Fibroblast of lung (primary cell): ENCODE measurements at regions not wholly inside any gene's neighbourhood (a gene's known extent, or its start where the extent isn't known, plus 50 kb on each side); places are given as distances from the start of the nearest gene placed in this dataset.

Experiments
- DNase-seq, 2 donors: peaks; one replicate each; pipeline versions ENCODE4 v3.0.0 to v3.0.0-alpha.2; 2010; ENCODE audit warnings: low read depth in 2 of 2
- H2AFZ ChIP-seq: 2 replicates; pipeline ENCODE4 v1.5.1; 2012; ENCODE audit warnings: low read length, control low read depth, inconsistent platforms
- H3K27ac ChIP-seq: 2 replicates; pipeline ENCODE4 v1.5.1; 2011; ENCODE audit warnings: low read length, control low read depth; ENCODE audit not compliant: insufficient read depth
- H3K27me3 ChIP-seq: 2 replicates; pipeline ENCODE4 v1.5.1; 2011; ENCODE audit warnings: mild to moderate bottlenecking, low read length; ENCODE audit not compliant: control insufficient read depth, insufficient read depth
- H3K36me3 ChIP-seq: 2 replicates; pipeline ENCODE4 v1.5.1; 2011; ENCODE audit warnings: low read length; ENCODE audit not compliant: control insufficient read depth, insufficient read depth
- H3K4me1 ChIP-seq: 2 replicates; pipeline ENCODE4 v1.5.1; 2011; ENCODE audit warnings: low read length; ENCODE audit not compliant: control insufficient read depth, insufficient read depth; ENCODE audit errors: extremely low read depth
- H3K4me2 ChIP-seq: 2 replicates; pipeline ENCODE4 v1.5.1; 2011; ENCODE audit warnings: low read length, control low read depth; ENCODE audit not compliant: insufficient read depth; ENCODE audit errors: extremely low read depth
- H3K4me3 ChIP-seq, 4 experiments: fragments of 200-600 bp in 1 of 4; sonication (generic) in 1 of 4; replicated peaks in 1 of 4; 2 replicates each; pipeline ENCODE4 v1.5.1; 2011 to 2016; ENCODE audit warnings: low read length in 4 of 4, low read depth in 3 of 4, mild to moderate bottlenecking in 3 of 4, control low read depth in 2 of 4, inconsistent platforms in 1 of 4, mixed read lengths in 1 of 4; ENCODE audit not compliant: insufficient read depth in 1 of 4; ENCODE audit errors: control extremely low read depth in 1 of 4
- H3K79me2 ChIP-seq: 2 replicates; pipeline ENCODE4 v1.5.1; 2012; ENCODE audit warnings: mild to moderate bottlenecking, low read length, inconsistent platforms; ENCODE audit not compliant: control insufficient read depth, insufficient read depth
- H3K9ac ChIP-seq: 2 replicates; pipeline ENCODE4 v1.5.1; 2011; ENCODE audit warnings: mild to moderate bottlenecking, low read length, control low read depth; ENCODE audit not compliant: insufficient read depth
- H3K9me3 ChIP-seq: 2 replicates; pipeline ENCODE4 v1.5.1; 2012; ENCODE audit warnings: low read depth, low read length; ENCODE audit not compliant: control insufficient read depth, insufficient read depth
- H4K20me1 ChIP-seq: 2 replicates; pipeline ENCODE4 v1.5.1; 2011; ENCODE audit warnings: low read length; ENCODE audit not compliant: control insufficient read depth, insufficient read depth; ENCODE audit errors: extremely low read depth
- EZH2 ChIP-seq: IDR thresholded peaks from 2 replicates; pipeline ENCODE4 v1.5.1; 2012; ENCODE audit warnings: low read length, control low read depth, mild to moderate bottlenecking; ENCODE audit errors: missing control alignments
- TF ChIP-seq, protein P1 (sequence below), 2 donors: IDR thresholded peaks in 1 of 2; conservative IDR thresholded peaks in 1 of 2; 1 replicate in 1 of 2; 2 replicates in 1 of 2; pipeline ENCODE4 v1.5.1; 2011 to 2012; ENCODE audit warnings: low read length in 2 of 2, control low read depth in 1 of 2, inconsistent platforms in 1 of 2, low read depth in 1 of 2, mild to moderate bottlenecking in 1 of 2

DNA sequence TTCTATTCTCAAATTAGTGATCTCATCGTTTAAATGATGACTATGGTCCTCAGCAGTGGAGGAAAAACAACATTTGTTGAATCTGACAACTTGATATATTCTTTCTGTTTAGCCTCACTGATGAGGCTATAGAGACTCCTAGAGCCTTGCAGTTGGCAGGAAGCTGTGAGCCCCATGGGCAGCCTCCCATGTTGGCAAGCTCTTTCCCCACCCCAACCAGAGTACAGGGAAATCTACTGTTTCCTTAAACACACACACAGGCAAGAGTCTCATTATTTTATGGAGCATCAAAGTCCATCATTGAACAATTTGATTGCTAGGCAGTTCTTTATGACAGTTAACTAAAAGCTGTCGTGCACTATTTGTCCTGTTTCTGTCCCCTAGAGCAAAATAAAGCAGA lies 498.2 kb upstream of the CITED2 start:
- Histone ChIP-seq H3K4me2 (no peak overlapping the region), H3K9ac (no peak overlapping the region), H4K20me1 (no peaks in the 10 kb centered on the region), H3K4me3 (no peak overlapping the region), H2AFZ (peak overlapping the region; percentile 7), H3K4me1 (no peaks in the 10 kb centered on the region), H3K9me3 (no peaks in the 10 kb centered on the region), H3K27ac (no peak overlapping the region), H3K27me3 (no peaks in the 10 kb centered on the region), H3K79me2 (no peaks in the 10 kb centered on the region), H3K36me3 (no peaks in the 10 kb centered on the region)
- TF ChIP-seq, protein P1, sequence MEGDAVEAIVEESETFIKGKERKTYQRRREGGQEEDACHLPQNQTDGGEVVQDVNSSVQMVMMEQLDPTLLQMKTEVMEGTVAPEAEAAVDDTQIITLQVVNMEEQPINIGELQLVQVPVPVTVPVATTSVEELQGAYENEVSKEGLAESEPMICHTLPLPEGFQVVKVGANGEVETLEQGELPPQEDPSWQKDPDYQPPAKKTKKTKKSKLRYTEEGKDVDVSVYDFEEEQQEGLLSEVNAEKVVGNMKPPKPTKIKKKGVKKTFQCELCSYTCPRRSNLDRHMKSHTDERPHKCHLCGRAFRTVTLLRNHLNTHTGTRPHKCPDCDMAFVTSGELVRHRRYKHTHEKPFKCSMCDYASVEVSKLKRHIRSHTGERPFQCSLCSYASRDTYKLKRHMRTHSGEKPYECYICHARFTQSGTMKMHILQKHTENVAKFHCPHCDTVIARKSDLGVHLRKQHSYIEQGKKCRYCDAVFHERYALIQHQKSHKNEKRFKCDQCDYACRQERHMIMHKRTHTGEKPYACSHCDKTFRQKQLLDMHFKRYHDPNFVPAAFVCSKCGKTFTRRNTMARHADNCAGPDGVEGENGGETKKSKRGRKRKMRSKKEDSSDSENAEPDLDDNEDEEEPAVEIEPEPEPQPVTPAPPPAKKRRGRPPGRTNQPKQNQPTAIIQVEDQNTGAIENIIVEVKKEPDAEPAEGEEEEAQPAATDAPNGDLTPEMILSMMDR (conservative IDR thresholded peaks at IDR 0.05 in 1 of 2, IDR thresholded peaks at IDR 0.05 in 1 of 2; ENCODE audit: low read depth in 1 of 2, low read length in 2 of 2), result no peak
- no peak for TF ChIP-seq EZH2
- no peak for DNase-seq

DNA sequence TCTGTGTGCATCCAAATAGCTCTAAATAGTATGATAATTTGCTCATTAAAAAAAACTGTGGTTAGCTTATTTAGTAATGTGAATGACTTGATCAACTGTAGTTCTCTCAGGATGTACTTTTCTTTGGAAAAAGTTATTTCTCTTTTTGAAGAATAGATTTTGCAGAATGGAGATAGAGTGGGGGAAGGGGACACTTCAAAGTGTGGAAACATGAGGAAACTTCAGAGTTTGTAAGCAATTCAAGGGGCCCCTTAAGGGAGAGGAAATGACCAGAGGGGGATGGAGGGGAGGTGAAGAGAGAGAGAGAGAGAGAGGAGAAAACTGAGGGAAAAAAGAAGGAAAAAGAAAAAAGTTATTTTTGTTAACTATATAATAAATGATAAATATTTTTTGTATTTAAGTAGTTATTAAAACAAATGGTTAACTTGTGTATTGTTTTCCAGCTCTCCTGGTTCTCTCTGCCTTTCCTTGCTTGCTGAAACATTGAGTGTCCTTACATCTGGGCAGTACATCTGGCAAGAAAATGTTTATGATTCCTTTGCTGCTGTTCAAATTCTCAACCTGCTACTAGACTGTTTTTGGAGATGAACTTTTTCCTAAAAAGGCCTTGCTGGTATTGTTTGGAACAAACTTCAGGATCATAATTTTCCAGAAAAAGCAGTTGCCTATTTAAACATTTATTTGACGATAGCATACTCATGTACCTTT lies 497.5 kb upstream of the CITED2 start:
- Histone ChIP-seq H3K9me3 (no peaks in the 10 kb centered on the region), H3K36me3 (no peaks in the 10 kb centered on the region), H3K4me3 (no peak overlapping the region), H3K9ac (no peak overlapping the region), H3K27me3 (no peaks in the 10 kb centered on the region), H2AFZ (no peak overlapping the region), H3K4me1 (no peaks in the 10 kb centered on the region), H3K79me2 (no peaks in the 10 kb centered on the region), H4K20me1 (no peaks in the 10 kb centered on the region), H3K4me2 (no peak overlapping the region), H3K27ac (no peak overlapping the region)
- TF ChIP-seq EZH2, result no peak
- TF ChIP-seq, protein P1 (conservative IDR thresholded peaks at IDR 0.05 in 1 of 2, IDR thresholded peaks at IDR 0.05 in 1 of 2; ENCODE audit: low read depth in 1 of 2, low read length in 2 of 2), result no peak
- no peak for DNase-seq

DNA sequence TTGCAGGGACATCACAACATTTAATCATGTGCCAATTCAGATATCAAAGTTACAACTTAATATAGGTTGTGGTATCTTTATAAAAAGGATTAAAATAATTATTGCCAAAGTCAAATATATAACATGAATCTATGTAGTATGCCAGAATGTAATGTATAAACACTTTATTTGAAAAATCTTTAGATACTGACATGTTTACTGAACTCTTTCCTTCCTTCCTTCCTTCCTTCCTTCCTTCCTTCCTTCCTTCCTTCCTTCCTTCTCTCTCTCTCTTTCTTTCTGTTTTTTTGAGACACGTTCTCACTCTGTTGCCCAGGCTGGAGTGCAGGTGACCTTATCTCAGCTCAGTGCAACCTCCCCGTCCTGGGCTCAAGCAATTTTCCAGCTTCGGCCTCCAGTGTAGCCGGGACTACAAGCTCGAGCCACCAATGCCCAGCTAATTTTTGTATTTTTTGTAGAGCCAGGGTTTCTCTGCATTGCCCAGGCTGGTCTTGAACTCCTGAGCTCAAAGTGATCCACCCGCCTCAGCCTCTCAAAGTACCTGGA lies 496.8 kb upstream of the CITED2 start:
- H3K27ac ChIP-seq, result no peak overlapping the region
- H3K4me3 ChIP-seq, result no peak overlapping the region
- H3K9me3 ChIP-seq, result no peaks in the 10 kb centered on the region
- H3K4me2 ChIP-seq, result no peak overlapping the region
- no peaks in the 10 kb centered on the region for H3K27me3 ChIP-seq
- H3K79me2 ChIP-seq, result no peaks in the 10 kb centered on the region
- TF ChIP-seq, protein P1 (conservative IDR thresholded peaks at IDR 0.05 in 1 of 2, IDR thresholded peaks at IDR 0.05 in 1 of 2; ENCODE audit: low read depth in 1 of 2, low read length in 2 of 2), result no peak
- no peak for TF ChIP-seq EZH2
- DNase-seq, result no peak
- no peaks in the 10 kb centered on the region for H4K20me1 ChIP-seq
- H2AFZ ChIP-seq, result no peak overlapping the region
- no peaks in the 10 kb centered on the region for H3K36me3 ChIP-seq
- no peak overlapping the region for H3K9ac ChIP-seq
- H3K4me1 ChIP-seq, result no peaks in the 10 kb centered on the region
